AML-193 (cell line): ENCODE measurements at regions not wholly inside any gene's neighbourhood (a gene's known extent, or its start where the extent isn't known, plus 50 kb on each side); places are given as distances from the start of the nearest gene placed in this dataset.

Experiments used
- DNase-seq, 2 experiments: peaks; one replicate each; lab custom pipeline; 2025; lab: John Stamatoyannopoulos, UW

GRCh38 chr3:4029135-4029534, 229.9 kb downstream of the LRRN1 start:
- DNase-seq: no peak

GRCh38 chr3:4030624-4031023, 231.4 kb downstream of the LRRN1 start:
- DNase-seq: no peak

- DNase-seq: no peak
These were observed 234.1 kb downstream of the LRRN1 start for GRCh38 chr3:4033296-4033695.

GRCh38 chr3:4036046-4036445, 236.8 kb downstream of the LRRN1 start:
- no peak for DNase-seq

GRCh38 chr3:4038351-4038750, 239.1 kb downstream of the LRRN1 start:
- no peak for DNase-seq

GRCh38 chr3:4042070-4042469, 242.8 kb downstream of the LRRN1 start:
- no peak for DNase-seq

GRCh38 chr3:4042869-4043268, 243.6 kb downstream of the LRRN1 start:
- DNase-seq: no peak

GRCh38 chr3:4043867-4044575, 244.8 kb downstream of the LRRN1 start:
- no peak for DNase-seq

GRCh38 chr3:4044619-4045018, 245.4 kb downstream of the LRRN1 start:
- DNase-seq: no peak

- DNase-seq: no peak
These were observed 246.5 kb downstream of the LRRN1 start for GRCh38 chr3:4045756-4046155.

- no peak for DNase-seq
These were observed 248.1 kb downstream of the LRRN1 start for GRCh38 chr3:4047366-4047765.

- DNase-seq: no peak
These were observed 250.5 kb upstream of the SETMAR start for GRCh38 chr3:4052706-4053105.

GRCh38 chr3:4053975-4054374, 249.2 kb upstream of the SETMAR start:
- DNase-seq: no peak

- no peak for DNase-seq
These were observed 243.1 kb upstream of the SETMAR start for GRCh38 chr3:4060064-4060463.

GRCh38 chr3:4060603-4061002, 242.6 kb upstream of the SETMAR start:
- DNase-seq: no peak

- DNase-seq: peak; percentile 93 to 95
These were observed 242.0 kb upstream of the SETMAR start for GRCh38 chr3:4061195-4061594.

GRCh38 chr3:4061783-4062360, 241.3 kb upstream of the SETMAR start:
- no peak for DNase-seq

- no peak for DNase-seq
These were observed 240.5 kb upstream of the SETMAR start for GRCh38 chr3:4062621-4063020.

- DNase-seq: no peak
These were observed 239.1 kb upstream of the SETMAR start for GRCh38 chr3:4063916-4064574.

GRCh38 chr3:4065085-4065484, 238.1 kb upstream of the SETMAR start:
- DNase-seq: no peak

- DNase-seq: no peak
These were observed 237.6 kb upstream of the SETMAR start for GRCh38 chr3:4065554-4065953.

GRCh38 chr3:4067893-4068292, 235.3 kb upstream of the SETMAR start:
- DNase-seq: peak; percentile 61 to 69

GRCh38 chr3:4069796-4070195, 233.4 kb upstream of the SETMAR start:
- DNase-seq: no peak
